Heart right ventricle (tissue), 16 donors: ENCODE measurements at regions not wholly inside any gene's neighbourhood (a gene's known extent, or its start where the extent isn't known, plus 50 kb on each side); places are given as distances from the start of the nearest gene placed in this dataset.

Source experiments
- ATAC-seq, 8 donors: fragments of 200-7000 bp; cut with Tn5 transposase; one replicate each; pipeline ENCODE4 v1.9.1; 2020; ENCODE audit warnings: mild to moderate bottlenecking in 8 of 8, moderate library complexity in 8 of 8, moderate number of reproducible peaks in 1 of 8
- DNase-seq, 2 donors: peaks; one replicate each; pipeline ENCODE4 v3.0.0-alpha.2; 2020
- H3K27ac ChIP-seq, 10 donors: fragments of 200-600 bp; sonication (generic) in 2 of 10; one replicate each; pipeline versions ENCODE4 v1.5.0 to v1.8.0; 2020 to 2022; ENCODE audit warnings: mild to moderate bottlenecking in 3 of 10
- H3K27me3 ChIP-seq, 7 donors: fragments of 200-600 bp; one replicate each; pipeline ENCODE4 v1.8.0; 2021 to 2022; ENCODE audit warnings: mild to moderate bottlenecking in 2 of 7
- H3K36me3 ChIP-seq, 9 donors: fragments of 200-600 bp; sonication (generic) in 1 of 9; one replicate each; pipeline versions ENCODE4 v1.5.0 to v1.8.0; 2020 to 2022; ENCODE audit warnings: mild to moderate bottlenecking in 2 of 9
- H3K4me1 ChIP-seq, 9 donors: fragments of 200-600 bp; sonication (generic) in 1 of 9; one replicate each; pipeline versions ENCODE4 v1.5.0 to v1.8.0; 2020 to 2022; ENCODE audit warnings: mild to moderate bottlenecking in 4 of 9
- H3K4me3 ChIP-seq, 10 donors: fragments of 200-600 bp; sonication (generic) in 2 of 10; one replicate each; pipeline versions ENCODE4 v1.5.0 to v1.8.0; 2020 to 2022; ENCODE audit warnings: mild to moderate bottlenecking in 7 of 10, moderate library complexity in 2 of 10
- H3K9me3 ChIP-seq, 11 donors: fragments of 200-600 bp in 10 of 11; sonication (generic) in 2 of 11; one replicate each; pipeline versions ENCODE4 v1.5.0 to v1.8.0; 2013 to 2022; ENCODE audit warnings: mild to moderate bottlenecking in 2 of 11, control low read depth in 1 of 11, moderate library complexity in 1 of 11
- CTCF ChIP-seq, 9 donors: fragments of 200-600 bp; sonication (generic) in 2 of 9; IDR thresholded peaks; one replicate each; pipeline versions ENCODE4 v1.5.0 to v1.8.0; 2021 to 2022; ENCODE audit warnings: antibody characterized with exemption in 9 of 9, mild to moderate bottlenecking in 5 of 9, moderate library complexity in 1 of 9
- WGBS, 2 donors: extraction: QIAGEN DNeasy Blood & Tissue Kit; methylation state at CpG; one replicate each; pipeline ENCODE4 v1.1.7; 2013; ENCODE audit warnings: inconsistent platforms in 1 of 2; 5-methylcytosine and 5-hydroxymethylcytosine counted together
- intact Hi-C, 10 donors: fragments of 100-400 bp; cut with DNase I; formaldehyde crosslinking; loops; one replicate each; pipeline versions ENCODE4 v1.11.1 to v1.14.2; 2022
- donor health status: Arrhythmogenic right ventricular cardiomyopathy.
- donor health status: ischemic (EF 13 %, LVEDD 7.1; RV severe dilation, severe dysfunction).
- donor health status: healthy with polysubstance abuse.
- donor health status: DM: no; HTN: yes; CAD: no.
- donor health status: DM: no; HTN: no; CAD: no.
- donor health status: ischemic (EF 25% LVEDD 6.9; RV normal size, moderate dysfunction).
- donor health status: ischemic (EF 25% LVEDD 5.7; RV mildly dilated, moderate dysfunction).
- donor health status: healthy.
- donor health status: DM: yes; HTN: yes; CAD: no.
- donor health status: Ischemic cardiomyopathy.
- donor health status: ischemic (EF 35%, LVEDD 5.7; RV mildly dilated, moderate dysfunction).
- donor health status: nonischemic (EF 11% LVEDD 7.7; RV severe dilation, severe dysfunction).
- donor health status: DM: yes; HTN: yes; CAD: no.
- donor health status: PGD.
- donor health status: ischemic (EF 29% LVEDD 5.4; RV normal size, mild dysfunction).
- donor health status: nonischemic (EF 23%, LVEDD 6.1; RV moderate dilation, normal function).

GRCh38 chr9:78674874-78675273, 377.9 kb downstream of the PSAT1 start:
- no peak for DNase-seq
- Histone ChIP-seq H3K27ac (no peak overlapping the region), H3K9me3 (no peaks in the 10 kb centered on the region), H3K4me1 (no peaks in the 10 kb centered on the region), H3K4me3 (no peak overlapping the region), H3K27me3 (no peaks in the 10 kb centered on the region), H3K36me3 (no peaks in the 10 kb centered on the region)
- TF ChIP-seq CTCF (IDR thresholded peaks at IDR 0.05): no peak
- no peak for ATAC-seq
- intact Hi-C loops: no loop called here
- 80 to 86% methylated on average over 2 of the region's 2 CpGs for WGBS, 2 donors

- no peaks in the 10 kb centered on the region for H3K4me1 ChIP-seq
- ATAC-seq: no peak
- intact Hi-C loops: no loop called here
- H3K27ac ChIP-seq: no peak overlapping the region
- H3K36me3 ChIP-seq: no peaks in the 10 kb centered on the region
- no peaks in the 10 kb centered on the region for H3K27me3 ChIP-seq
- WGBS, 2 donors: 70 to 80% methylated on average over 2 of the region's 2 CpGs
- H3K4me3 ChIP-seq: no peak overlapping the region
- no peak for TF ChIP-seq CTCF (IDR thresholded peaks at IDR 0.05)
- no peak for DNase-seq
- H3K9me3 ChIP-seq: no peaks in the 10 kb centered on the region
Measured at GRCh38 chr9:78676009-78676408, 379.1 kb downstream of the PSAT1 start.

GRCh38 chr9:78676623-78677022, 379.7 kb downstream of the PSAT1 start:
- Histone ChIP-seq H3K4me3 (no peak overlapping the region), H3K27ac (no peak overlapping the region), H3K27me3 (no peaks in the 10 kb centered on the region), H3K4me1 (no peaks in the 10 kb centered on the region), H3K36me3 (no peaks in the 10 kb centered on the region), H3K9me3 (no peaks in the 10 kb centered on the region)
- no peak for DNase-seq
- intact Hi-C loops: no loop called here
- TF ChIP-seq CTCF (IDR thresholded peaks at IDR 0.05): no peak
- ATAC-seq: no peak

DNA sequence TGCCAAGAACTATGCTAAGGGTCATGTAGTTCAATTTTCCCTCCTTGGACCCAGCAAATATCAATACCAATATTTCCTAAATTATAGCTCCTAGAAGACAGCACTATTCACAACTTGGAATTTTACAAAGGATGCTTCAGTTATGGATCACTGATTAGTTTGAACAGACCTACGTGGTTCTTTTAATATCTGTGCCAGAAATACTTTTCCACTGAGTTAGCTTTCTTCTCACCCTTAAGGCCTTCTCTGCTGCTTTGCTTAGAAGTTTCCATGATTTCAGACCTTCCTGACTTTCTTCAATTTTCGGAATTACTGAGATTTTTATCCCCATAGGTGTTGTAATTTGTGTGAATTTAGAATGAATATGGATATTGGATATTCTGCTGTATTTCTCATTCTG, 380.4 kb downstream of the PSAT1 start:
- WGBS, 2 donors: 68 to 71% methylated on average over 2 of the region's 2 CpGs
- no peak for DNase-seq
- no peak for ATAC-seq

More for the DNA sequence above, 380.4 kb downstream of the PSAT1 start:
- Histone ChIP-seq H3K27ac (no peak overlapping the region), H3K4me3 (no peak overlapping the region), H3K4me1 (no peaks in the 10 kb centered on the region), H3K36me3 (no peaks in the 10 kb centered on the region), H3K27me3 (no peaks in the 10 kb centered on the region), H3K9me3 (no peaks in the 10 kb centered on the region)
- no peak for TF ChIP-seq CTCF (IDR thresholded peaks at IDR 0.05)
- intact Hi-C loops: no loop called here
